GM10248 (cell line): ENCODE measurements at regions not wholly inside any gene's neighbourhood (a gene's known extent, or its start where the extent isn't known, plus 50 kb on each side); places are given as distances from the start of the nearest gene placed in this dataset.
"Not testable (repeated sequence)": the region's sequence is repeated elsewhere in the genome, so short reads cannot be mapped to it uniquely, and the experiment has no call there.

Experiments used
- CTCF ChIA-PET: fragments of 300-600 bp; sonication (Branson Sonifier 250); formaldehyde crosslinking; extraction: SDS; loops from one replicate; lab custom pipeline; 2021; ENCODE audit warnings: antibody characterized with exemption; lab: Yijun Ruan, JAX
- POLR2A ChIA-PET: fragments of 350-650 bp; sonication (Branson Sonifier 250); formaldehyde crosslinking; extraction: SDS; loops from one replicate; lab custom pipeline; 2020; ENCODE audit warnings: antibody characterized with exemption; lab: Yijun Ruan, JAX
- DNase-seq: peaks from one replicate; pipeline ENCODE4 v3.0.0; 2012; ENCODE audit errors: extremely low spot score
- CTCF ChIP-seq: IDR thresholded peaks from 2 replicates; pipeline ENCODE4 v1.5.1; 2012; ENCODE audit warnings: mild to moderate bottlenecking, low read depth; ENCODE audit errors: extremely low read depth, missing control alignments, control extremely low read depth

- TF ChIP-seq CTCF, result no peak
- POLR2A ChIA-PET, result no interaction called here
- CTCF ChIA-PET, result interaction anchor here (0.9 to 2.3 kb wide), 2 partner anchors 9 to 10 kb away, joined by 3 to 10 read pairs; no protein-coding TSS in a partner anchor
- DNase-seq, result no peak
These were observed 94.6 kb upstream of the RANBP6 start for GRCh38 chr9:6109986-6110385.

- ChIA-PET POLR2A (no interaction called here), CTCF (interaction anchor here (0.9 to 2.3 kb wide), 3 partner anchors 9 to 38 kb away, joined by 3 to 10 read pairs (median 3); no protein-coding TSS in a partner anchor)
- no peak for TF ChIP-seq CTCF
- DNase-seq, result no peak
These were observed 94.1 kb upstream of the RANBP6 start for GRCh38 chr9:6109571-6109970.

- TF ChIP-seq CTCF, result peak; percentile 33
- ChIA-PET CTCF (interaction anchor here (0.6 to 3.5 kb wide), 10 partner anchors 11 to 441 kb away, joined by 3 to 12 read pairs (median 4); no protein-coding TSS in a partner anchor), POLR2A (no interaction called here)
- DNase-seq, result peak; percentile 47
These were observed 91.4 kb upstream of the RANBP6 start for GRCh38 chr9:6106711-6107339.

GRCh38 chr9:6105738-6106137, 90.3 kb upstream of the RANBP6 start:
- TF ChIP-seq CTCF, result no peak
- ChIA-PET POLR2A (no interaction called here), CTCF (interaction anchor here (0.6 to 3.5 kb wide), 4 partner anchors 8 to 51 kb away, joined by 3 to 12 read pairs (median 5); no protein-coding TSS in a partner anchor)
- no peak for DNase-seq

GRCh38 chr9:6104406-6104805, 89.0 kb upstream of the RANBP6 start:
- POLR2A ChIA-PET, CTCF ChIA-PET: not testable (repeated sequence)

GRCh38 chr9:6103911-6104310, 88.5 kb upstream of the RANBP6 start:
- CTCF ChIA-PET, POLR2A ChIA-PET, DNase-seq: not testable (repeated sequence)

More at GRCh38 chr9:6104406-6104805, 89.0 kb upstream of the RANBP6 start:
- DNase-seq, result not testable (repeated sequence)

GRCh38 chr9:6102336-6102987, 87.0 kb upstream of the RANBP6 start:
- CTCF ChIA-PET, POLR2A ChIA-PET, DNase-seq: not testable (repeated sequence)

GRCh38 chr9:6101725-6102124, 86.3 kb upstream of the RANBP6 start:
- CTCF ChIA-PET, POLR2A ChIA-PET: not testable (repeated sequence)

GRCh38 chr9:6099346-6099745, 83.9 kb upstream of the RANBP6 start:
- CTCF ChIA-PET, result interaction anchor here (0.9 to 1.5 kb wide), 2 partner anchors 10 to 213 kb away, joined by 3 to 4 read pairs; no protein-coding TSS in a partner anchor
- DNase-seq, POLR2A ChIA-PET: not testable (repeated sequence)

More at GRCh38 chr9:6101725-6102124, 86.3 kb upstream of the RANBP6 start:
- DNase-seq, result not testable (repeated sequence)
